Naive thymus-derived CD4-positive, alpha-beta T cell (primary cell): ENCODE measurements at regions not wholly inside any gene's neighbourhood (a gene's known extent, or its start where the extent isn't known, plus 50 kb on each side); places are given as distances from the start of the nearest gene placed in this dataset.

Source experiments
- ATAC-seq: fragments of 150-1000 bp; cut with Tn5 transposase; 2 replicates; pipeline ENCODE4 v1.10.0; 2021; ENCODE audit warnings: mild to moderate bottlenecking, moderate library complexity
- CTCF ChIA-PET: fragments of 350-600 bp; sonication (Branson Sonifier 250); formaldehyde crosslinking; loops from one replicate; lab custom pipeline; 2021; ENCODE audit warnings: antibody characterized with exemption; lab: Charles Lee
- POLR2A ChIA-PET: fragments of 350-600 bp; sonication (Branson Sonifier 250); formaldehyde crosslinking; loops from one replicate; lab custom pipeline; 2021; ENCODE audit warnings: antibody characterized with exemption, inconsistent platforms; lab: Charles Lee
- DNase-seq, 9 donors: peaks; one replicate each; pipeline versions ENCODE4 v3.0.0 to v3.0.0-alpha.2; 2020 to 2022; ENCODE audit warnings: mixed read lengths in 1 of 9
- H3K27ac ChIP-seq: one replicate; pipeline ENCODE4 v1.7.0; 2013; ENCODE audit warnings: mild to moderate bottlenecking, low read depth, low read length, moderate library complexity
- H3K27me3 ChIP-seq, 2 donors: one replicate each; pipeline ENCODE4 v1.7.0; 2013; ENCODE audit warnings: low read length in 2 of 2, mild to moderate bottlenecking in 2 of 2, moderate library complexity in 2 of 2; ENCODE audit not compliant: control insufficient read depth in 2 of 2, insufficient read depth in 2 of 2
- H3K36me3 ChIP-seq, 3 experiments: 1 replicate in 2 of 3; 2 replicates in 1 of 3; pipeline ENCODE4 v1.7.0; 2013; ENCODE audit warnings: low read length in 3 of 3, mild to moderate bottlenecking in 3 of 3, moderate library complexity in 1 of 3; ENCODE audit not compliant: insufficient read depth in 3 of 3, control insufficient read depth in 2 of 3
- H3K4me1 ChIP-seq, 2 donors: one replicate each; pipeline ENCODE4 v1.7.0; 2013; ENCODE audit warnings: low read length in 2 of 2, mild to moderate bottlenecking in 2 of 2, moderate library complexity in 1 of 2; ENCODE audit not compliant: control insufficient read depth in 2 of 2, insufficient read depth in 2 of 2
- H3K4me3 ChIP-seq: 2 replicates; pipeline ENCODE4 v1.7.0; 2013; ENCODE audit warnings: mild to moderate bottlenecking, low read length
- H3K9me3 ChIP-seq, 3 experiments: 1 replicate in 2 of 3; 2 replicates in 1 of 3; pipeline ENCODE4 v1.7.0; 2013; ENCODE audit warnings: low read length in 3 of 3; ENCODE audit not compliant: control insufficient read depth in 2 of 3
- H3K27ac Mint-ChIP-seq, 9 donors: one replicate each; pipeline ENCODE4 v1.8.0; 2020 to 2022; ENCODE audit warnings: mixed read lengths in 9 of 9, mild to moderate bottlenecking in 8 of 9, moderate library complexity in 5 of 9, inconsistent platforms in 2 of 9
- H3K27me3 Mint-ChIP-seq, 5 donors: one replicate each; pipeline ENCODE4 v1.8.0; 2021 to 2022; ENCODE audit warnings: mixed read lengths in 5 of 5, mild to moderate bottlenecking in 1 of 5
- H3K36me3 Mint-ChIP-seq, 5 donors: one replicate each; pipeline ENCODE4 v1.8.0; 2020 to 2022; ENCODE audit warnings: mixed read lengths in 5 of 5, mild to moderate bottlenecking in 3 of 5, inconsistent platforms in 1 of 5
- H3K4me1 Mint-ChIP-seq, 7 donors: one replicate each; pipeline ENCODE4 v1.8.0; 2020 to 2022; ENCODE audit warnings: mixed read lengths in 7 of 7, mild to moderate bottlenecking in 3 of 7, inconsistent platforms in 1 of 7
- H3K4me3 Mint-ChIP-seq, 10 donors: one replicate each; pipeline ENCODE4 v1.8.0; 2020 to 2022; ENCODE audit warnings: mild to moderate bottlenecking in 10 of 10, mixed read lengths in 10 of 10, moderate library complexity in 6 of 10, inconsistent platforms in 2 of 10
- H3K9me3 Mint-ChIP-seq, 11 donors: one replicate each; pipeline ENCODE4 v1.8.0; 2020 to 2022; ENCODE audit warnings: mixed read lengths in 11 of 11, mild to moderate bottlenecking in 4 of 11, inconsistent platforms in 1 of 11, moderate library complexity in 1 of 11
- intact Hi-C, 2 donors: fragments of 100-400 bp; cut with micrococcal nuclease; formaldehyde crosslinking; loops; one replicate each; pipeline ENCODE4 v1.15.1; 2023

GRCh38 chr11:29293825-29294224 lies 723.0 kb downstream of the KCNA4 start:
- POLR2A ChIA-PET: no interaction called here
- no peaks in the 10 kb centered on the region for H3K27me3 ChIP-seq
- ATAC-seq: no peak
- H3K4me1 ChIP-seq: no peaks in the 10 kb centered on the region
- no peaks in the 10 kb centered on the region for H3K36me3 Mint-ChIP-seq
- peaks cover 0 to 15% (median 5%) of the 10 kb centered on the region in 11 donors for H3K9me3 Mint-ChIP-seq
- H3K4me3 Mint-ChIP-seq: no peak overlapping the region
- no peaks in the 10 kb centered on the region for H3K36me3 ChIP-seq
- no peaks in the 10 kb centered on the region for H3K9me3 ChIP-seq
- no peak overlapping the region for H3K27ac ChIP-seq
- H3K27me3 Mint-ChIP-seq: no peaks in the 10 kb centered on the region
- peaks cover 0 to 2% (median 0%) of the 10 kb centered on the region in 7 donors for H3K4me1 Mint-ChIP-seq
- CTCF ChIA-PET: interaction anchor here (0.6 kb wide), 1 partner anchor 15 kb away, joined by 3 read pairs; no protein-coding TSS in a partner anchor
- DNase-seq: no peak
- no peak overlapping the region for H3K27ac Mint-ChIP-seq
- intact Hi-C loops: no loop called here
- no peak overlapping the region for H3K4me3 ChIP-seq

GRCh38 chr11:29282088-29282487 lies 734.7 kb downstream of the KCNA4 start:
- ATAC-seq (no peak), DNase-seq (no peak)
- intact Hi-C loops: no loop called here
- H3K9me3 ChIP-seq: no peaks in the 10 kb centered on the region
- Mint-ChIP-seq H3K27ac (no peak overlapping the region), H3K27me3 (no peaks in the 10 kb centered on the region), H3K9me3 (peaks cover 0 to 11% (median 4%) of the 10 kb centered on the region in 11 donors), H3K36me3 (no peaks in the 10 kb centered on the region), H3K4me3 (no peak overlapping the region), H3K4me1 (no peaks in the 10 kb centered on the region)
- H3K4me3 ChIP-seq: no peak overlapping the region
- CTCF ChIA-PET: no interaction called here
- POLR2A ChIA-PET: no interaction called here
- H3K27me3 ChIP-seq: no peaks in the 10 kb centered on the region
- no peak overlapping the region for H3K27ac ChIP-seq
- no peaks in the 10 kb centered on the region for H3K36me3 ChIP-seq
- no peaks in the 10 kb centered on the region for H3K4me1 ChIP-seq

GRCh38 chr11:29281271-29281777 lies 735.5 kb downstream of the KCNA4 start:
- H3K36me3 Mint-ChIP-seq: no peaks in the 10 kb centered on the region

GRCh38 chr11:29280452-29280851 lies 736.4 kb downstream of the KCNA4 start:
- Mint-ChIP-seq H3K27ac (no peak overlapping the region), H3K36me3 (no peaks in the 10 kb centered on the region), H3K9me3 (peaks cover 0 to 15% (median 5%) of the 10 kb centered on the region in 11 donors), H3K4me1 (no peaks in the 10 kb centered on the region), H3K27me3 (no peaks in the 10 kb centered on the region), H3K4me3 (no peak overlapping the region)
- H3K4me3 ChIP-seq: no peak overlapping the region
- ChIA-PET POLR2A (no interaction called here), CTCF (no interaction called here)
- no peaks in the 10 kb centered on the region for H3K36me3 ChIP-seq
- no peaks in the 10 kb centered on the region for H3K27me3 ChIP-seq
- ATAC-seq: no peak
- no peaks in the 10 kb centered on the region for H3K4me1 ChIP-seq
- DNase-seq: no peak
- H3K27ac ChIP-seq: no peak overlapping the region
- intact Hi-C loops: no loop called here
- H3K9me3 ChIP-seq: no peaks in the 10 kb centered on the region

More at GRCh38 chr11:29281271-29281777, 735.5 kb downstream of the KCNA4 start:
- no peak for ATAC-seq
- CTCF ChIA-PET: no interaction called here
- H3K4me1 ChIP-seq: no peaks in the 10 kb centered on the region
- no peak overlapping the region for H3K27ac ChIP-seq
- Mint-ChIP-seq H3K4me3 (no peak overlapping the region), H3K4me1 (no peaks in the 10 kb centered on the region), H3K27ac (no peak overlapping the region), H3K9me3 (peaks cover 0 to 11% (median 4%) of the 10 kb centered on the region in 11 donors), H3K27me3 (no peaks in the 10 kb centered on the region)
- POLR2A ChIA-PET: no interaction called here
- H3K36me3 ChIP-seq: no peaks in the 10 kb centered on the region
- H3K27me3 ChIP-seq: no peaks in the 10 kb centered on the region
- intact Hi-C loops: no loop called here
- no peak overlapping the region for H3K4me3 ChIP-seq
- no peak for DNase-seq
- H3K9me3 ChIP-seq: no peaks in the 10 kb centered on the region

- Histone ChIP-seq H3K27ac (no peak overlapping the region), H3K9me3 (no peaks in the 10 kb centered on the region), H3K4me3 (no peak overlapping the region), H3K4me1 (no peaks in the 10 kb centered on the region), H3K36me3 (no peaks in the 10 kb centered on the region), H3K27me3 (no peaks in the 10 kb centered on the region)
- H3K36me3 Mint-ChIP-seq: peaks cover 0 to 3% (median 0%) of the 10 kb centered on the region in 5 donors
- H3K27me3 Mint-ChIP-seq: no peaks in the 10 kb centered on the region
- H3K4me1 Mint-ChIP-seq: no peaks in the 10 kb centered on the region
- intact Hi-C loops: no loop called here
- ChIA-PET CTCF (no interaction called here), POLR2A (no interaction called here)
- peaks cover 0 to 19% (median 5%) of the 10 kb centered on the region in 11 donors for H3K9me3 Mint-ChIP-seq
- H3K27ac Mint-ChIP-seq: no peak overlapping the region
- DNase-seq: no peak
- no peak overlapping the region for H3K4me3 Mint-ChIP-seq
- no peak for ATAC-seq
Measured at GRCh38 chr11:29279716-29280115, 737.1 kb downstream of the KCNA4 start.

GRCh38 chr11:29272019-29272654 lies 744.7 kb downstream of the KCNA4 start:
- H3K36me3 Mint-ChIP-seq: peaks cover 0 to 3% (median 0%) of the 10 kb centered on the region in 5 donors
- no peaks in the 10 kb centered on the region for H3K4me1 Mint-ChIP-seq
- no peaks in the 10 kb centered on the region for H3K36me3 ChIP-seq
- no peaks in the 10 kb centered on the region for H3K27me3 Mint-ChIP-seq
- ATAC-seq (no peak), DNase-seq (no peak)
- H3K4me3 Mint-ChIP-seq: no peak overlapping the region
- H3K27ac ChIP-seq: no peak overlapping the region
- no peaks in the 10 kb centered on the region for H3K27me3 ChIP-seq
- intact Hi-C loops: no loop called here
- H3K27ac Mint-ChIP-seq: no peak overlapping the region
- POLR2A ChIA-PET: no interaction called here
- H3K9me3 ChIP-seq: no peaks in the 10 kb centered on the region
- no peak overlapping the region for H3K4me3 ChIP-seq
- CTCF ChIA-PET: no interaction called here
- no peaks in the 10 kb centered on the region for H3K4me1 ChIP-seq
- peaks cover 0 to 11% (median 6%) of the 10 kb centered on the region in 11 donors for H3K9me3 Mint-ChIP-seq

- Mint-ChIP-seq H3K4me1 (no peaks in the 10 kb centered on the region), H3K27ac (no peak overlapping the region), H3K36me3 (peaks cover 0 to 3% (median 0%) of the 10 kb centered on the region in 5 donors), H3K4me3 (no peak overlapping the region), H3K9me3 (peaks cover 0 to 11% (median 6%) of the 10 kb centered on the region in 11 donors), H3K27me3 (no peaks in the 10 kb centered on the region)
- no peak for DNase-seq
- ChIA-PET POLR2A (no interaction called here), CTCF (no interaction called here)
- Histone ChIP-seq H3K36me3 (no peaks in the 10 kb centered on the region), H3K27ac (no peak overlapping the region), H3K4me1 (no peaks in the 10 kb centered on the region), H3K27me3 (no peaks in the 10 kb centered on the region), H3K9me3 (no peaks in the 10 kb centered on the region), H3K4me3 (no peak overlapping the region)
- intact Hi-C loops: no loop called here
- no peak for ATAC-seq
Measured at GRCh38 chr11:29271616-29272015, 745.2 kb downstream of the KCNA4 start.
